HG02840 (cell line): ENCODE measurements at regions not wholly inside any gene's neighbourhood (a gene's known extent, or its start where the extent isn't known, plus 50 kb on each side); places are given as distances from the start of the nearest gene placed in this dataset.

ENCODE experiments used
- ATAC-seq: cut with Tn5 transposase; IDR thresholded peaks from one replicate; pipeline ENCODE4 v1.9.1; 2021; ENCODE audit warnings: mild to moderate bottlenecking, moderate library complexity, moderate number of reproducible peaks; ENCODE audit not compliant: unreplicated experiment, low FRiP score

- ATAC-seq = no peak
These were observed 1166.3 kb upstream of the ACVR2A start for GRCh38 chr2:146678516-146678915.

- ATAC-seq = no peak
These were observed 1167.5 kb upstream of the ACVR2A start for GRCh38 chr2:146677280-146677679.

- no peak for ATAC-seq
These were observed 1175.1 kb upstream of the ACVR2A start for GRCh38 chr2:146669735-146670134.

- ATAC-seq = no peak
These were observed 1178.5 kb upstream of the ACVR2A start for GRCh38 chr2:146666340-146666739.

- ATAC-seq = no peak
These were observed 1179.0 kb upstream of the ACVR2A start for GRCh38 chr2:146665800-146666199.

- no peak for ATAC-seq
These were observed 1183.2 kb upstream of the ACVR2A start for GRCh38 chr2:146661473-146662096.

- ATAC-seq = no peak
These were observed 1184.9 kb upstream of the ACVR2A start for GRCh38 chr2:146659976-146660375.

- ATAC-seq = no peak
These were observed 1192.5 kb upstream of the ACVR2A start for GRCh38 chr2:146652311-146652710.

GRCh38 chr2:146651361-146651760, 1193.5 kb upstream of the ACVR2A start:
- ATAC-seq = no peak

GRCh38 chr2:146642066-146642465, 1202.8 kb upstream of the ACVR2A start:
- no peak for ATAC-seq

GRCh38 chr2:146634230-146635097, 1210.4 kb upstream of the ACVR2A start:
- no peak for ATAC-seq

GRCh38 chr2:146633159-146633558, 1211.7 kb upstream of the ACVR2A start:
- no peak for ATAC-seq

- no peak for ATAC-seq
These were observed 1212.1 kb upstream of the ACVR2A start for GRCh38 chr2:146632707-146633106.

GRCh38 chr2:146624430-146625160, 1220.2 kb upstream of the ACVR2A start:
- ATAC-seq = no peak

GRCh38 chr2:146623771-146624170, 1221.1 kb upstream of the ACVR2A start:
- ATAC-seq = no peak

- no peak for ATAC-seq
These were observed 1223.2 kb upstream of the ACVR2A start for GRCh38 chr2:146621656-146622055.

GRCh38 chr2:146615778-146616177, 1229.1 kb upstream of the ACVR2A start:
- ATAC-seq = no peak

GRCh38 chr2:146608490-146608889, 1236.3 kb upstream of the ACVR2A start:
- no peak for ATAC-seq

GRCh38 chr2:146604521-146604920, 1240.3 kb upstream of the ACVR2A start:
- ATAC-seq = no peak

- ATAC-seq = no peak
These were observed 1242.0 kb upstream of the ACVR2A start for GRCh38 chr2:146602856-146603255.

GRCh38 chr2:146602383-146602782, 1242.4 kb upstream of the ACVR2A start:
- no peak for ATAC-seq
